Natural killer cell treated with Interleukin-12 subunit alpha and Interleukin-12 subunit beta and Interleukin-15 and Interleukin-18, amount 100 ng/mL, for 72 hours (primary cell): ENCODE measurements at regions not wholly inside any gene's neighbourhood (a gene's known extent, or its start where the extent isn't known, plus 50 kb on each side); places are given as distances from the start of the nearest gene placed in this dataset.

ENCODE experiments used
- ATAC-seq, 2 donors: fragments of 150-1000 bp; cut with Tn5 transposase in 1 of 2; sonication (Bioruptor Pico), chemical (Tn5 transposase) in 1 of 2; 2 replicates each; pipeline ENCODE4 v1.10.0; 2021
- DNase-seq: peaks from one replicate; pipeline ENCODE4 v3.0.0; 2022; ENCODE audit warnings: low spot score
- H3K27ac Mint-ChIP-seq, 2 donors: 1 replicate in 1 of 2; 2 replicates in 1 of 2; pipeline ENCODE4 v1.8.0; 2022; ENCODE audit warnings: mixed read lengths in 2 of 2, mild to moderate bottlenecking in 1 of 2, moderate library complexity in 1 of 2
- H3K27me3 Mint-ChIP-seq, 2 donors: 1 replicate in 1 of 2; 2 replicates in 1 of 2; pipeline ENCODE4 v1.8.0; 2022; ENCODE audit warnings: mixed read lengths in 2 of 2
- H3K36me3 Mint-ChIP-seq: one replicate; pipeline ENCODE4 v1.8.0; 2022; ENCODE audit warnings: mixed read lengths
- H3K4me1 Mint-ChIP-seq, 2 donors: 1 replicate in 1 of 2; 2 replicates in 1 of 2; pipeline ENCODE4 v1.8.0; 2022; ENCODE audit warnings: low read depth in 2 of 2, mixed read lengths in 2 of 2, mild to moderate bottlenecking in 1 of 2
- H3K4me3 Mint-ChIP-seq: one replicate; pipeline ENCODE4 v1.8.0; 2022; ENCODE audit warnings: mixed read lengths
- H3K9me3 Mint-ChIP-seq: 2 replicates; pipeline ENCODE4 v1.8.0; 2022; ENCODE audit warnings: mixed read lengths

DNA sequence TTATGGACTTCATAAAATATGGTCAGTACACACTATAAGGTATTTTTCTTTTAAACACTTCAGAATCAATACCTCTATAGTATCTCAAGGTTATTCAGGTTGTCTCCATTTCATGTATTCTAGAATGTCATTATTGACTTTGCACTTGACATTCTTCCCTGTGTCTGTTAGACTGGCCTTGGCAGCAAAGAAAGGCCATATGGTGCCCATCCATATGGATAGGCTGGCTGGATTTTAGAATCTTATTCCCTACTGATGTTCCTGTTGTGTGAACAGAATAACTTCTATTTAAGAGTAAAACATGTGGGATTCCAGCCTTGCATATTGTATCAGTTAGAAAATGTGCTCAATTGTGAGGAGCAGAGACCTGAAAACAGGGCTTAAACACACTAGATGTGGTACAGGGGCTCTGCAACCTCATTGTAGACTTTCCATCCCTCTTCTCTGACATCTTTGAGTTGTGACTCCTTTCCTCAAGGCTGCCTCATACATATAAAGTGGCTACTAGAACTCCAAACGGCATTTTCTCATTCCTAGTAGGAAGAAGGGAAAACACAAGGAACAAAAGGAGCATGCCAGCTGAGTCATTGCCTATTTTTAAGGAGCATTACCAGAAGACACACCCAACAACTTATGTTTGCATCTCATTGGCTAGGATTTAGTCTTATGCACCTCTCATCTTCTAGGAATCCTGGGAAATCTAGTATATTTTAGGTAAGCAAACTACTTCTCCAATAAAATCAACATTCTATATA, 221.2 kb upstream of the TMPO start:
- no peak overlapping the region for H3K27ac Mint-ChIP-seq
- no peak overlapping the region for H3K4me3 Mint-ChIP-seq
- H3K27me3 Mint-ChIP-seq = peaks cover 10 to 26% of the 10 kb centered on the region in 2 donors
- ATAC-seq (no peak), DNase-seq (no peak)
- H3K9me3 Mint-ChIP-seq = no peaks in the 10 kb centered on the region
- H3K4me1 Mint-ChIP-seq = no peaks in the 10 kb centered on the region
- no peaks in the 10 kb centered on the region for H3K36me3 Mint-ChIP-seq

DNA sequence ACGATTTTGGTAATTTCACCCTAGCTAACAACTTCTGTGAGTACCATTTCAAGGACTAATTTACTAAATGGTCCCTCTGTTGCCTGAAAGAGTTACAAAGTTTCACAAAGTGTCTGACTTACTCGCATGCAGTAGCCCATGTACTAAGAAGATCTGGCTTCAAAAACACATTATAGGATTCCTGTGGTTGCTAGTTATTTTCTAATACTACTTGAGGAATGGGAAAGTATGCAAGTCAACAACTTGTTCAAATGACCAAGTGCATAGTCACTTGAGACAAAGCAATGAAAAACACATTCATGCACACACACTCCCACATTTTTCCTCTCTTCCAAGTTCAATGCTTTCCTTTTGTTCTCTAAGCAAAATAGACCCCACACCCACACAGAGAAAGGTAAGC, 219.7 kb upstream of the TMPO start:
- Mint-ChIP-seq H3K9me3 (no peaks in the 10 kb centered on the region), H3K4me3 (no peak overlapping the region), H3K4me1 (no peaks in the 10 kb centered on the region), H3K36me3 (no peaks in the 10 kb centered on the region), H3K27ac (no peak overlapping the region), H3K27me3 (peaks cover 6 to 26% of the 10 kb centered on the region in 2 donors)
- DNase-seq = no peak
- no peak for ATAC-seq

DNA sequence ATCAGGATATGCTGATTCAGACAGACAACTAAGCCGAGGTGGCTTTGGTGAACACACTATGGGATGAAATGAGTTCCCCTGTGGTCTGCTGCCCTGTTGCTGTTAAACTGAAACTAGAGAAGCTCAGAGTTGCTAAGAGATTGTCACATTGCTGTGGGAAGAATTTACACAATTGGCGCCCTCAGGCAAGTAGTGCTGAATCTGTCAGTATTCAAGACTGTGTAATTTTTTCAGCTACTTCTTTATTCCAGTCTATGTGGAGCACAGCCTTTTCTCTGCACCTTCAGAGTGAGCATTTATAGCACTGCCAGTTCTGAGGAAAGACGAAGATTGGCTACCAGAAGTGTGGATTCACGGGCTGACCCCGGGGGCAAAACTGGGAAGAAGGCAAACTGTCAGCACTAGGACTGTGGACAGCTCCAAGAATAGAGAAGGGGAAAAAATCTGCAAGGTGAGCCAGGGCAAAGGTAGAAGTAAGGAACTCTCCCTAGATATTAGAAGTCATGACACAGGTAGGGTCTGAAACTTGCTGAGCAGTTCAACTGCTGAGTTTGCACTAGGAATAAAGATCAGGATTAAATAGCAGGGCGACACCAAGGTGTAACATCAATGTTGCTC, 218.8 kb upstream of the TMPO start:
- H3K4me1 Mint-ChIP-seq = no peaks in the 10 kb centered on the region
- H3K4me3 Mint-ChIP-seq = no peak overlapping the region
- H3K27ac Mint-ChIP-seq = no peak overlapping the region
- H3K36me3 Mint-ChIP-seq = no peaks in the 10 kb centered on the region
- peaks cover 10 to 34% of the 10 kb centered on the region in 2 donors for H3K27me3 Mint-ChIP-seq
- ATAC-seq (no peak), DNase-seq (no peak)
- no peaks in the 10 kb centered on the region for H3K9me3 Mint-ChIP-seq

DNA sequence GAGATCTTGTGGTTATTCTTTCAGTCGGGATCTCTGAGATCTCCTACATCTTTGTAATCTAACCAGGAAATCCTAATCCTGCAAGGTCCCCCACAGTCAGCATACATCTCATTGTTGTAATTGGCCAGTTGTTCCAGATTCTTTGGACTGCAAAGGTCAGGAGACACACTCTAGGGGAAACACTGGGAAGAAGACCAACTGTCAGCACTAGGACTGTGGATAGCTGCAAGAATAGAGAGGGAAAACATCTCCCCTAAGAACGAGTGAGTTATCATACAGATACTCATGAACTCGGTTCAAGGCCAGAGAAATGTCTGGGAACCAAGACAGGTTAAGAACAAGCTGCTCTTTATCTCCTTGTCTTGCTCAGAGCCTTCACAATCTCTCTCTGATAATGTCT, 217.9 kb upstream of the TMPO start:
- Mint-ChIP-seq H3K36me3 (no peaks in the 10 kb centered on the region), H3K4me1 (no peaks in the 10 kb centered on the region), H3K4me3 (no peak overlapping the region), H3K27me3 (peaks cover 9 to 36% of the 10 kb centered on the region in 2 donors), H3K9me3 (no peaks in the 10 kb centered on the region), H3K27ac (no peak overlapping the region)
- DNase-seq (no peak), ATAC-seq (peak in 1 of 2 donors; percentile 17)

DNA sequence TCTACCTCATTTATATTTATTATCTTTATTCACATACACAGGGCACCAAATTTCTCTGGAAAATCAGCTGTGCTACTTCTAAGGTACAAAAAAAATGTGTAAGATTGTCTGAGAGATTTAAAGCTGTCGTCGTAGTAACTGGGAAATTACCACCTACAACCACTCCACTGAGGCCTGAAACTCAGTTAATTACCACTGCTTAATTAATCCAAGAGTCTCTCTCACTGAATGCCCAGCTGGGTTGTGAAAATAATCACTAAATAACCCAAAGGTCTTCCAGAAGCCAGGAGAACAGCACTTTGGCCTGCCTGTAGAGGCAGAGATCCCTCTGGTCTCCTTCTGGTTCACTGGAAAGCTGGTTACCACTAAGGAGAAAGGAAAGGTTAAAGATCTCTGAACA, 207.2 kb upstream of the TMPO start:
- H3K4me1 Mint-ChIP-seq = no peaks in the 10 kb centered on the region
- no peak overlapping the region for H3K27ac Mint-ChIP-seq
- H3K27me3 Mint-ChIP-seq = peaks cover 7 to 19% of the 10 kb centered on the region in 2 donors
- ATAC-seq (no peak), DNase-seq (no peak)
- peaks cover 3% of the 10 kb centered on the region for H3K9me3 Mint-ChIP-seq
- no peaks in the 10 kb centered on the region for H3K36me3 Mint-ChIP-seq
- no peak overlapping the region for H3K4me3 Mint-ChIP-seq

DNA sequence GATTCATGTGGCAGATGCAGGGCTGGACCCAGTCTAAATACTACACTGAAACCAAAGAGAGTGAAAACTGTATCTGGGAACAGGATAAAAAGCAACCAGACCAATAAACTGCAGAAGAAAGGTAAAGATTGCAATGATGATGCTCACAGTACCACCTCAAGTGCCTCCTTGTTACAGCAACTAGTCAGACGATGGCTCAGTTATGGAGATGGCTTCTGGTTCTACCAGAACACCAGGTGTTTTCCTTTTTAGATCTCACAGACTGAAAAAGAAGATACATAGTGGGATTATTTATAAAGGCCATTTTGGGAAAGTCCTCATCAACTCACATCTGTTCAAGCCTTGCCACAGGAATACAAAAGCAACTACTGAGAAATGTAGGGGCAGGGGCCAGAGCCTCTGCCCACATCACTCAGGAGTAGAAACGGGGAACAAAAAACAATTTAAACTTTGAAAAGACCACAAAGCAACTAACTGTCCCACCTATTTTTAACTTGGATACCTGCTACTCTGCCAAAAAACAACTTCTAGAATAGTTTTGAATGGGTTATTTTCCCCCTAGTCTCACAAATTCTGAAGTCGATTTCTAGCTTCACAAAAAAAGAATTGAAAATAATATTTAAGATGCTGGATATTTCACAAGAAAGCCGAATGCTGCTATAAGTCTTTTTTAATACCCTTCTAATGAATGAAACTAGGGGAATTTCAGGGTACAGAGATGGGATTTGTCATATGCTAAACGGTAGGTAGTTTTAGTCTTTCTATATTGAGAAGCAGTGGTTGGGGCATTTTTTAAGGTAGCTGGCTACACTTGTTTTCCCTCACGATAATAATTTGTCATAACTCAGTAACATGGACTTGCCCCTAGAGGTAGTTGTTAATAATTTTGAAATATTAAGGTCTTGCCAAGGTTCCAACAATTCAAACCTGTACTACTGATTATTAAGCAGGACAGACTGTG, 197.2 kb upstream of the TMPO start:
- no peak overlapping the region for H3K27ac Mint-ChIP-seq
- ATAC-seq (no peak), DNase-seq (no peak)
- H3K4me3 Mint-ChIP-seq = no peak overlapping the region
- H3K27me3 Mint-ChIP-seq = peaks cover 0 to 17% of the 10 kb centered on the region in 2 donors
- H3K4me1 Mint-ChIP-seq = no peaks in the 10 kb centered on the region
- H3K36me3 Mint-ChIP-seq = no peaks in the 10 kb centered on the region
- H3K9me3 Mint-ChIP-seq = peaks cover 5% of the 10 kb centered on the region

DNA sequence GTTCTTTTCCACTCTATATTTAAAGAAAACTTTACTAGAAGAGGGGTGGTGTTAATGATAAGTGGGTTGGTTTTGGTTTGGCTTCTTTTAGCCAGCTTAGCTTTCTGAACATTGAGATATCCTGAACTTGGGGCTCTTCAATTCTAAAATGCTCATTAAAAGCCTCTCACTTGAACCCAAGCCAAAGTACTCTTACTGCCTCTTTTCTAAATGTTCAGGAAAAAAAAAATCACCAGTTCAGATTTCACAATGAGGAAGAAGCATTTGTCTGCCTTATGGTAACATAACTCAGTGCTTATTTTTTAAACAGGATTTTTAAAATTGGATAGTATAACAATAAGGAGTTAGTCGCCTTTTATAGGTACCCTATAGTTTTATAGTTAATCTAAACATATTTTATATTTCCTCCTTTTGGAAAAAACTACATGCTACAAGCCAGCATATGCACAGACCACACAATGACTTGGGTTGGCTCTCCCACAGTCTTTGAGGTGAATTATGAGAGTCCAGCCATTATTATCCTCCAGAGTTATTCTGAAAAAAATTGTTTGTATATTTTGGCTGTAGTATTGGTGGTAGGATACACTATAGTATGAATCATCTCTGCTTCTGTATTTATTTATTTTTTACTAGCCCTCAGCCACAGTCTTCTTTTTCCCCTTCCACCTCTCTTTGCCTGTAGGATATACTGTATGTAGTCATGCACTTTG, 195.5 kb upstream of the TMPO start:
- no peaks in the 10 kb centered on the region for H3K9me3 Mint-ChIP-seq

DNA sequence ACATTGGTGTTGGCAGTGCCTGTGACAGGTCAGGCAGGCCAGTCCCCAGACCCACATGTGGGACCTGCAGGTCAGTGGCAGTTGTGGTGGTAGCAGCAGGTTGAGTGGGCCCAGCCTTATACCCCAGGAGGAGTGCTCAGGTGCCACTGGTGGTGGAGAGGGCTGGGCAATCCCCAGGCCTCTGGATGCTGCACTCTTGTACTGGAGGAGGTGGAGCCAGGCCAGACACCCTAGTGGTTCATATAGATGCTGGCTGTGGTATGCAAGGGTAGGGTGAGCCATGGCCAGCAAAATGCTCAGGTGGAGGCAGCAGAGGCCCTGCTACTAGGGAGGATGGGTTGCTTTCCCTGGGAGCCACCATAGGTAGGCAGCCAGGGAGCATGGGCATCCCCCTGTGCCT, 190.4 kb upstream of the TMPO start:
- ATAC-seq = peak; percentile 24 to 27
- Mint-ChIP-seq H3K4me3 (no peak overlapping the region), H3K4me1 (no peaks in the 10 kb centered on the region), H3K36me3 (no peaks in the 10 kb centered on the region), H3K27me3 (peaks cover 2 to 10% of the 10 kb centered on the region in 2 donors), H3K27ac (no peak overlapping the region), H3K9me3 (peaks cover 3% of the 10 kb centered on the region)
- no peak for DNase-seq

More for the DNA sequence above, 195.5 kb upstream of the TMPO start:
- Mint-ChIP-seq H3K36me3 (no peaks in the 10 kb centered on the region), H3K27me3 (peaks cover 0 to 18% of the 10 kb centered on the region in 2 donors), H3K4me3 (no peak overlapping the region), H3K27ac (no peak overlapping the region), H3K4me1 (no peaks in the 10 kb centered on the region)
- DNase-seq (no peak), ATAC-seq (no peak)

DNA sequence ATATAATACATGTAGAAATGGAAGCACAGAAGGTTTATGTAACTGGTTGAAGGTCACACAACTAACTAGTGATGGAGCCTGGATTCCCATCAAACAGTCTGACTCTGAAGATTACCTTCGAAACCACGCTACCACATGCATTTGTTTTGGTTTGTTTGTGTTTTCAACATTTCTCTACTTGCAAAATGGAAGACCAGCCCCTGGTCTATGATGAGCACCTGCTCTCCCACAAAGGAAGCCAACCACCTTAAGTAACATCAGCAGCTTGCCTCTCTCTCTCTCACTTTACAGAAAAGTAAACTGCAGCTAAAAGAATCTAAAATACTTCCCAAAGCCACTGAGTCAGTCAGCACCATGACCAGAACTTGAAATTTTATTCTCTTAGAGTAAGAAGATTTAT, 186.9 kb upstream of the TMPO start:
- Mint-ChIP-seq H3K27me3 (peaks cover 2 to 14% of the 10 kb centered on the region in 2 donors), H3K4me1 (no peaks in the 10 kb centered on the region), H3K4me3 (no peak overlapping the region), H3K27ac (no peak overlapping the region), H3K9me3 (peaks cover 3% of the 10 kb centered on the region), H3K36me3 (no peaks in the 10 kb centered on the region)
- DNase-seq (no peak), ATAC-seq (no peak)

DNA sequence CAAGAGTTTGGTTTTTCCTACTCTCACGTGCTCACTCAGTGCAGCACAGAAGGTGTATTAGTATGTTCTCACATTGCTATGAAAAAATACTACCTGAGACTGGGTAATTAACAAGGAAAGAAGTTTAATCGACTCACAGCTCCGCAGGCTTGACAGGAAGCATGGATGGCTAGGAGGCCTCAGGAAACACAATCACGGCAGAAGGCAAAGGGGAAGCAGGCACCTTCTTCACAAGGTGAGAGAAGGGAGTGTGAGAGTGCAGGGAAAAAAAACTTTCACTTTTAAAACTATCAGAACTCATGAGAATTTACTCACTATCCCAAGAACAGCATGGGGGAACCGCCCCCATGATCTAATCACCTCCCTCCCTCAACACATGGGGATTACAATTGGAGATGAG, 185.8 kb upstream of the TMPO start:
- H3K4me3 Mint-ChIP-seq = no peak overlapping the region
- peaks cover 3% of the 10 kb centered on the region for H3K9me3 Mint-ChIP-seq
- H3K27me3 Mint-ChIP-seq = peaks cover 4 to 6% of the 10 kb centered on the region in 2 donors
- DNase-seq (no peak), ATAC-seq (no peak)
- H3K27ac Mint-ChIP-seq = no peak overlapping the region
- H3K4me1 Mint-ChIP-seq = no peaks in the 10 kb centered on the region
- no peaks in the 10 kb centered on the region for H3K36me3 Mint-ChIP-seq

DNA sequence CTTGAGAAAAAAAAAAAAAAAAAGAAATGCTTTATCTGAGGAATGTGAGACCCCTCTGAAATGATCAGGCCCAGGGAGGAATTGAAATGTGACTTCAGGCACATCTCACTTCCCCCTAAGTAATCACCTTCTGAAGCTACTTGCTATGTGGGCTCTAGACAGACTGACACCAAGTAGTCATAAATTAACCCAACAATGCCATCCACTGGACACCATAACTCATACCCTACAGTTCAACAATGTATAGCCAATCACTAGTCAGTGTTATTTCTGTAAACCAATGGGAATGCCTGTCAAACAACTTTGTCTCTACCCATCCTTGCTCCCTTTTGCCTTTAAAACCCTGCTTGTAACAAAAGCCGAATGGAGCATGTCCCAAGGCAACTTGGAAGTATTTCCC, 182.7 kb upstream of the TMPO start:
- no peak overlapping the region for H3K4me3 Mint-ChIP-seq
- peaks cover 8 to 21% of the 10 kb centered on the region in 2 donors for H3K27me3 Mint-ChIP-seq
- no peaks in the 10 kb centered on the region for H3K9me3 Mint-ChIP-seq
- DNase-seq (no peak), ATAC-seq (no peak)
- no peaks in the 10 kb centered on the region for H3K36me3 Mint-ChIP-seq
- no peaks in the 10 kb centered on the region for H3K4me1 Mint-ChIP-seq
- H3K27ac Mint-ChIP-seq = no peak overlapping the region

DNA sequence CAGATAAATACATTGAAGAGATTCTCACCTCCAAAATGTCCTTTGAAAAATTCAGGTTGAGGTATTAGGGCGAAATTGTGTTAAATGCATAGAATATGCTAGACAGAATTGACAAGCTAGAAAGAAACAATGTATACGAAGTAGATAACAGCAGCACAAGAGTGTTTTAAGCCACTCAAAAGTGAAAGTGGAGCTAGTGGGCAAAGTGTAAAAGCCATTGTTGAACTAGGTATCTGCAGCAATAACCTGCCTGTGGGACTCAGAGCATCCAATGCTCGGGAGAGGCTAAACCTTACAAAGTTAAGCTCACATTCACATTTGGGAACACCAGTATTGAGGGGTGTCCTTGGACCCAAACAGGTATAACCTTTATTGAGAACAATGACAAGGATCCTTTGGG, 180.6 kb upstream of the TMPO start:
- DNase-seq = no peak
- ATAC-seq = no peak
- Mint-ChIP-seq H3K4me1 (no peaks in the 10 kb centered on the region), H3K9me3 (no peaks in the 10 kb centered on the region), H3K4me3 (no peak overlapping the region), H3K27me3 (peaks cover 10 to 21% of the 10 kb centered on the region in 2 donors), H3K36me3 (no peaks in the 10 kb centered on the region), H3K27ac (no peak overlapping the region)

DNA sequence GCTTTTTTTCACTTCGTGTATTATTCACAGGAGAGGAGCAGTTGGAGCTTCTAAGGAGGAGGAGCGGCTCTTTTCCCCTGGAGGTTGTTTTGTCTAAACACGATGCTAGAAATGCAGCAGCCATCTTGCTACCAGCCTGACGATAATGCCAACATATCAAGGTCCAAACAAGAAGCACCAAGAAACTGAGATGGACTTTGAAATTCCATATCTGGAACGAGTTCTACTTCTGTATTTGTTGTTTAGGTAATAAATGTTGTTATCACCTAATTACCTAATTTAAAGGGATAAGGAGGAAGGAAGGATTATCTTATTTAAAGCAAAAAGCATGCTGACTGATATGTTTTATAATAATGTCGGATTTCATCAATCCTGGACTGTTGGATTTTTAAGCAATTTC, 174.4 kb upstream of the TMPO start:
- Mint-ChIP-seq H3K4me1 (no peaks in the 10 kb centered on the region), H3K36me3 (no peaks in the 10 kb centered on the region), H3K9me3 (no peaks in the 10 kb centered on the region), H3K4me3 (no peak overlapping the region), H3K27me3 (peaks cover 12 to 26% of the 10 kb centered on the region in 2 donors), H3K27ac (no peak overlapping the region)
- DNase-seq = no peak
- ATAC-seq = no peak
